Panc1 (cell line): ENCODE measurements at regions not wholly inside any gene's neighbourhood (a gene's known extent, or its start where the extent isn't known, plus 50 kb on each side); places are given as distances from the start of the nearest gene placed in this dataset.

Experiments used
- CTCF ChIP-seq: fragments of 450-650 bp; IDR thresholded peaks from 2 replicates; pipeline ENCODE4 v1.5.1; 2017; ENCODE audit warnings: mild to moderate bottlenecking
- TF ChIP-seq, protein P1 (sequence below), 2 experiments: IDR thresholded peaks; 2 replicates each; pipeline ENCODE4 v1.6.1; 2011 to 2012; ENCODE audit warnings: low read depth in 2 of 2, control low read depth in 1 of 2, low read length in 1 of 2, mild to moderate bottlenecking in 1 of 2, moderate library complexity in 1 of 2; ENCODE audit not compliant: insufficient read depth in 1 of 2

GRCh38 chr5:6305853-6306252 is 72.5 kb downstream of the MED10 start:
- TF ChIP-seq CTCF: no peak
- TF ChIP-seq, protein P1, sequence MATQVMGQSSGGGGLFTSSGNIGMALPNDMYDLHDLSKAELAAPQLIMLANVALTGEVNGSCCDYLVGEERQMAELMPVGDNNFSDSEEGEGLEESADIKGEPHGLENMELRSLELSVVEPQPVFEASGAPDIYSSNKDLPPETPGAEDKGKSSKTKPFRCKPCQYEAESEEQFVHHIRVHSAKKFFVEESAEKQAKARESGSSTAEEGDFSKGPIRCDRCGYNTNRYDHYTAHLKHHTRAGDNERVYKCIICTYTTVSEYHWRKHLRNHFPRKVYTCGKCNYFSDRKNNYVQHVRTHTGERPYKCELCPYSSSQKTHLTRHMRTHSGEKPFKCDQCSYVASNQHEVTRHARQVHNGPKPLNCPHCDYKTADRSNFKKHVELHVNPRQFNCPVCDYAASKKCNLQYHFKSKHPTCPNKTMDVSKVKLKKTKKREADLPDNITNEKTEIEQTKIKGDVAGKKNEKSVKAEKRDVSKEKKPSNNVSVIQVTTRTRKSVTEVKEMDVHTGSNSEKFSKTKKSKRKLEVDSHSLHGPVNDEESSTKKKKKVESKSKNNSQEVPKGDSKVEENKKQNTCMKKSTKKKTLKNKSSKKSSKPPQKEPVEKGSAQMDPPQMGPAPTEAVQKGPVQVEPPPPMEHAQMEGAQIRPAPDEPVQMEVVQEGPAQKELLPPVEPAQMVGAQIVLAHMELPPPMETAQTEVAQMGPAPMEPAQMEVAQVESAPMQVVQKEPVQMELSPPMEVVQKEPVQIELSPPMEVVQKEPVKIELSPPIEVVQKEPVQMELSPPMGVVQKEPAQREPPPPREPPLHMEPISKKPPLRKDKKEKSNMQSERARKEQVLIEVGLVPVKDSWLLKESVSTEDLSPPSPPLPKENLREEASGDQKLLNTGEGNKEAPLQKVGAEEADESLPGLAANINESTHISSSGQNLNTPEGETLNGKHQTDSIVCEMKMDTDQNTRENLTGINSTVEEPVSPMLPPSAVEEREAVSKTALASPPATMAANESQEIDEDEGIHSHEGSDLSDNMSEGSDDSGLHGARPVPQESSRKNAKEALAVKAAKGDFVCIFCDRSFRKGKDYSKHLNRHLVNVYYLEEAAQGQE (IDR thresholded peaks at IDR 0.05; ENCODE audit: insufficient read depth in 1 of 2, low read depth in 2 of 2, low read length in 1 of 2): no peak
